ENCODE measurements at regions not wholly inside any gene's neighbourhood (a gene's known extent, or its start where the extent isn't known, plus 50 kb on each side); places are given as distances from the start of the nearest gene placed in this dataset.

GRCh38 chr10:33666686-33667480, 332.4 kb upstream of the NRP1 start:
- TF ChIP-seq, protein P1, sequence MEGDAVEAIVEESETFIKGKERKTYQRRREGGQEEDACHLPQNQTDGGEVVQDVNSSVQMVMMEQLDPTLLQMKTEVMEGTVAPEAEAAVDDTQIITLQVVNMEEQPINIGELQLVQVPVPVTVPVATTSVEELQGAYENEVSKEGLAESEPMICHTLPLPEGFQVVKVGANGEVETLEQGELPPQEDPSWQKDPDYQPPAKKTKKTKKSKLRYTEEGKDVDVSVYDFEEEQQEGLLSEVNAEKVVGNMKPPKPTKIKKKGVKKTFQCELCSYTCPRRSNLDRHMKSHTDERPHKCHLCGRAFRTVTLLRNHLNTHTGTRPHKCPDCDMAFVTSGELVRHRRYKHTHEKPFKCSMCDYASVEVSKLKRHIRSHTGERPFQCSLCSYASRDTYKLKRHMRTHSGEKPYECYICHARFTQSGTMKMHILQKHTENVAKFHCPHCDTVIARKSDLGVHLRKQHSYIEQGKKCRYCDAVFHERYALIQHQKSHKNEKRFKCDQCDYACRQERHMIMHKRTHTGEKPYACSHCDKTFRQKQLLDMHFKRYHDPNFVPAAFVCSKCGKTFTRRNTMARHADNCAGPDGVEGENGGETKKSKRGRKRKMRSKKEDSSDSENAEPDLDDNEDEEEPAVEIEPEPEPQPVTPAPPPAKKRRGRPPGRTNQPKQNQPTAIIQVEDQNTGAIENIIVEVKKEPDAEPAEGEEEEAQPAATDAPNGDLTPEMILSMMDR (IDR thresholded peaks at IDR 0.05) = no peak
- TF ChIP-seq POLR2A (IDR thresholded peaks at IDR 0.05) (no peak), POLR2AphosphoS5 (IDR thresholded peaks at IDR 0.05) (no peak), EP300 (IDR thresholded peaks at IDR 0.05) (no peak)

Data from stomach (tissue), 4 donors.